ENCODE measurements at regions not wholly inside any gene's neighbourhood (a gene's known extent, or its start where the extent isn't known, plus 50 kb on each side); places are given as distances from the start of the nearest gene placed in this dataset.

GRCh38 chr7:115689941-115690340 lies 340.6 kb downstream of the TFEC start:
- H3K36me3 ChIP-seq, result no peaks in the 10 kb centered on the region
- no peak for TF ChIP-seq CTCF (IDR thresholded peaks at IDR 0.05)
- no peak overlapping the region for H3K4me3 ChIP-seq
- H3K27me3 ChIP-seq (ENCODE audit: low read depth), result no peaks in the 10 kb centered on the region
- no peak for DNase-seq
- intact Hi-C loops (cut with DNase I), result no loop called here
- ATAC-seq, result no peak
- H3K4me1 ChIP-seq, result no peaks in the 10 kb centered on the region
- H3K9me3 ChIP-seq, result no peaks in the 10 kb centered on the region
- no peak overlapping the region for H3K27ac ChIP-seq

GRCh38 chr7:115683093-115683492 lies 347.5 kb downstream of the TFEC start:
- Histone ChIP-seq H3K4me1 (no peaks in the 10 kb centered on the region), H3K27me3 (ENCODE audit: low read depth) (no peaks in the 10 kb centered on the region), H3K27ac (no peak overlapping the region), H3K9me3 (no peaks in the 10 kb centered on the region), H3K36me3 (no peaks in the 10 kb centered on the region), H3K4me3 (no peak overlapping the region)
- DNase-seq, result no peak
- no peak for ATAC-seq
- no peak for TF ChIP-seq CTCF (IDR thresholded peaks at IDR 0.05)
- intact Hi-C loops (cut with DNase I), result no loop called here

GRCh38 chr7:115682507-115682906 lies 348.1 kb downstream of the TFEC start:
- Histone ChIP-seq H3K9me3 (no peaks in the 10 kb centered on the region), H3K36me3 (no peaks in the 10 kb centered on the region), H3K27me3 (ENCODE audit: low read depth) (no peaks in the 10 kb centered on the region), H3K4me1 (no peaks in the 10 kb centered on the region), H3K27ac (no peak overlapping the region), H3K4me3 (no peak overlapping the region)
- TF ChIP-seq CTCF (IDR thresholded peaks at IDR 0.05), result no peak
- DNase-seq (no peak), ATAC-seq (no peak)
- intact Hi-C loops (cut with DNase I), result no loop called here

DNA sequence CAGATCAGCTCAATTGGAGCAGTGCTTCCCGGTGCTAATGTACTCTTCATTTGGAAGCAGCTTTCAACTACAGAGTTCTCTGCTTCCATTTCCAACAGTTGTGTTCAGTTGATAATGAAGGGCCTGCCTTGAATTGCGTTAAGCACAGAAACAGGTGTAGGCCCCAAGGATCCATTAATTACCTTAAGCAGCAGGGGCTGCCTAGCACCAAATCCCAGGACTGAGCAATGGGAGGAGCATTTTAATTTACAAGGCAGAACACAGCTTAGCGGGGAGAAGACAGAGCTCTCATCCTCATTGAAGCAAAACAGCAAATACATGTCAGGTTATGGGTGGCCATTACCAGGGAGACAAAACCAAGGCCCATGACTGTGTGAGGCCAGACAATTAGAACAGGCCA lies 349.6 kb downstream of the TFEC start:
- no peak for TF ChIP-seq CTCF (IDR thresholded peaks at IDR 0.05)
- H3K36me3 ChIP-seq, result no peaks in the 10 kb centered on the region
- DNase-seq (no peak), ATAC-seq (no peak)
- intact Hi-C loops (cut with DNase I), result no loop called here
- H3K27ac ChIP-seq, result no peak overlapping the region
- H3K4me1 ChIP-seq, result no peaks in the 10 kb centered on the region
- no peaks in the 10 kb centered on the region for H3K9me3 ChIP-seq
- H3K4me3 ChIP-seq, result no peak overlapping the region
- H3K27me3 ChIP-seq (ENCODE audit: low read depth), result no peaks in the 10 kb centered on the region

- Histone ChIP-seq H3K27ac (no peak overlapping the region), H3K36me3 (no peaks in the 10 kb centered on the region), H3K4me3 (no peak overlapping the region), H3K27me3 (ENCODE audit: low read depth) (no peaks in the 10 kb centered on the region), H3K4me1 (no peaks in the 10 kb centered on the region), H3K9me3 (no peaks in the 10 kb centered on the region)
- intact Hi-C loops (cut with DNase I), result no loop called here
- peak; percentile 27 for TF ChIP-seq CTCF (IDR thresholded peaks at IDR 0.05)
- ATAC-seq (peak; percentile 32 to 69), DNase-seq (no peak)
These were observed 350.6 kb downstream of the TFEC start for GRCh38 chr7:115679976-115680375.

DNA sequence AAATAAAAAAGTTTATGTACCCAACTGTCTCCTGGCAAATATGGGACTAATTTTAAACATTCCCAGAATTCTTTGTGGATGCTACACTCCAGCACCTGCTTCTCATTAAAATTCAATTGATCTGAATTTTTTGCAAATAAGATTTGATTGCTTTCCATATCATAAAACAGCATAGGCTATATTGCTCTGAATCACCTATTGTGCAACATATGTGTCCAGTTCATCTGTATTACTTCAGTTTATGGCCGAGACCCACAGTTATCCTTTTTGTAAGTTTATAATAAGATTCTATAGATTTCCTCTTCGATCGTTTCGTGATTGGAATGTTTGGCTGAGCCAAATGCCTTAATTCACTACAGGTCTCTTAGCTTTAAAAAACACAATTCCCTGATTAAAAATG lies 351.1 kb downstream of the TFEC start:
- intact Hi-C loops (cut with DNase I), result no loop called here
- TF ChIP-seq CTCF (IDR thresholded peaks at IDR 0.05), result no peak
- Histone ChIP-seq H3K36me3 (no peaks in the 10 kb centered on the region), H3K4me1 (no peaks in the 10 kb centered on the region), H3K9me3 (no peaks in the 10 kb centered on the region), H3K27me3 (ENCODE audit: low read depth) (no peaks in the 10 kb centered on the region), H3K27ac (no peak overlapping the region), H3K4me3 (no peak overlapping the region)
- ATAC-seq (no peak), DNase-seq (no peak)

Data from lower lobe of right lung (tissue), 2 donors.